GM21390 (cell line): ENCODE measurements at regions not wholly inside any gene's neighbourhood (a gene's known extent, or its start where the extent isn't known, plus 50 kb on each side); places are given as distances from the start of the nearest gene placed in this dataset.
"Not testable (repeated sequence)": the region's sequence is repeated elsewhere in the genome, so short reads cannot be mapped to it uniquely, and the experiment has no call there.

Experiments
- ATAC-seq: cut with Tn5 transposase; IDR thresholded peaks from one replicate; pipeline ENCODE4 v1.9.1; 2021; ENCODE audit not compliant: unreplicated experiment

DNA sequence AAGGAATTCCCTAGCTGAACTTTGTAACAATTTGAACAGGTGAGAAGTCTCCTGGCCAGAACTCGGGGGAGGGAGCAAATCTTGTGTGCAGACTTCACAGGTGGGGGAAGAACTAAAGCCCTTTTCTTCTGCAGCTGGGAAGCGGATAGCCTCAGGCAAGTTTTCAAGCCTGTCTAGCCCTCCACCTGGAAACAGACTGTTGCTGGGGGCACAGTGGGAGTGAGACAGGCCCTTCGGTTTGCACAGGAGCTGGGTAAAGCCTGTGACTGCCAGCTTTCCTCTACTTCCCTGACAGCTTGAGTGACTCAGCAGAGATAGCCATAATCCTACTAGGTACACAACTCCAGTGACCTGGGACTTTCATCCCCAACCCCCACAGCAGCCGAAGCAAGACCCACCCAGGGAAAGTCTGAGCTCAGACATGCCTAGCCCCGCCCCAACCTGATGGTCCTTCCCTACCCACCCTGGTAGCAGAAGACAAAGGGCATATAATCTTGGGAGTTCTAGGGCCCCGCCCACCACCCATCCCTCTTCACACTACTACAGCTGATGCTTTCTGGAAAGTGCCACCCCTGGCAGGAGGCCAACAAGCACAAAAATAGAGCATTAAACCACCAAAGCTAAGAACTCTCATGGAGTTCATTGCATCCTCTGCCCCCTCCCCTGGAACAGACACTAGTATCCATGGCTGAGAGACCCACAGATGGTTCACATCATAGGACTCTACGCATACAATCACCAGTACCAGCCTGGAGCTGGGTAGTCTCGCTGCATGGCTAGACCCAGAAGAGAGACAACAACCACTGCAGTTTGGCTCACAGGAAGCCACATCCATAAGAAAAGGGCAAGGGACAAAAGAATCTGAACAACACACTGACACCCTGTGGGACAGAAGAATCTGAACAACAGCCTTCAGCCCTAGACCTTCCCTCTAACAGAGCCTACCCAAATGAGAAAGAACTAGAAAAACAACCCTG is 479.0 kb downstream of the RAP2B start:
- no peak for ATAC-seq

DNA sequence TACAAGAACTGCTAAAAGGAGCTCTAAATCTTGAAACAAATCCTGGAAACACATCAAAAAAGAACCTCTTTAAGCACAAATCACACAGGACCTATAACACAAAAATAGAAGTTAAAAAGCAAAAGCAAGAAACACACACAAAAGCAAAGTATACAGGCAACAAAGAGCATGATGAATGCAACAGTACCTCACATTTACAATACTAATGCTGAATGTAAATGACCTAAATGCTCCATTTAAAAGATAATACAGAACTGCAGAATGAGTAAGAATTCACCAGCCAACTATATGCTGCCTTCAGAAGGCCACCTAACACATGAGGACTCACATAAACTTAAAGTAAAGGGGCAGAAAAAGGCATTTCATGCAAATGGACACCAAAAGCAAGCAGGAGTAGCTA is 478.6 kb upstream of the ARHGEF26 start:
- ATAC-seq: not testable (repeated sequence)

DNA sequence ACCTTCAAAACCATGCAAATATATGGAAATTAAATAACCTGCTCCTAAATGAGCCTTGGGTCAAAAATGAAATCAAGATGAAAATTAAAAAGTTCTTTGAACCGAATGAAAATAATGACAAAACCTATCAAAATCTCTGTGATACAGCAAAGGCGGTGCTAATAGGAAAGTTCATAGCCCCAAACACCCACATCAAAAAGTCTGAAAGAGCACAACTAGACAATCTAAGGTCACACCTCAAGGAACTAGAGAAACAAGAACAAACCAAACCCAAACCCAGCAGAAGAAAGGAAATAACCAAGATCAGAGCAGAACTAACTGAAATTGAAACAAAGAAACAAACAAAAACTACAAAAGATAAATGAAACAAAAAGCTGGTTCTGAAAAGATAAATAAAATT is 477.7 kb upstream of the ARHGEF26 start:
- not testable (repeated sequence) for ATAC-seq

DNA sequence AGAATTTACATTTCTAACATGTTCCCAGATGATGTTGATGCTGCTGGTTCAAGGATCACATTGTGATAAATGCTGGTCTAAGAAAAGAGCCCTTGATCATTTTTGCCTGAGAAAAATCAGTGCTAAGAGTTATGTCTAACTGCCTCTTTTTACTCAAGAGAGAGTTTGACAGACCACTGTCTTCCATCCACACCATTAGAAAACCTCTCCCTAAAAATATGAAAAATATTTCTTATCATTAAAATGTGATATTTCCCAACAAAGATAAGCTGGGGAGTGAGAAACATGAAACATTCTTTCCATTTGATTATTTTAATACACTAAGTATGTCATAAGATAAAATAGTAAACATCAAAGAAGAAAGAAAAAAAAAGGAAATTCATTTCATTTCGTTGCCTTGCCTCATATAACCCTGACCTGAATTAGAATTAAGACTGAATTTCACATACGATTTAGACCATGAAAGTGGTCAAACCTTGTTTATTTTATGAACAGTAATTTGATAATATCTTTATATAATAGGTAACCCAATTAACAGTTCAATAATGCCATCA is 471.8 kb upstream of the ARHGEF26 start:
- ATAC-seq: no peak

DNA sequence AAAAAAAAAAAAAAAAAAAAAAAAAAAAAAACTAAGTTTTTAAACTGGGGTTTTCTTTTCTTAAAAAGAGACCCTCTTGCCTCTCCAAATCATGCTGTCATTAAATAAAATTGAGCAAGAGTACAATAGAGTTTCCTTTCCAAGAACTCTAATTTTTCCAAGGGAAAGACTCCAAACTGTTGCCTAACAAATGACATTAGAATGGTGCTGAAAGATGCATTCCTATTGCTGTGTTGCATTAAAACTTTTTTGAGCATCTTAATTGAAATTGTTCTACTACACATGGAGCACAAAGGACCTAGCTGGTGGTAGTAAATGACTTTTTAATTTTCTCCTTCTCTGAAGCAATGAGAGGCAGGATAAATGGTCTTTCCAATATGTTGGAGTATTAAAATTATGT is 469.1 kb upstream of the ARHGEF26 start:
- no peak for ATAC-seq

DNA sequence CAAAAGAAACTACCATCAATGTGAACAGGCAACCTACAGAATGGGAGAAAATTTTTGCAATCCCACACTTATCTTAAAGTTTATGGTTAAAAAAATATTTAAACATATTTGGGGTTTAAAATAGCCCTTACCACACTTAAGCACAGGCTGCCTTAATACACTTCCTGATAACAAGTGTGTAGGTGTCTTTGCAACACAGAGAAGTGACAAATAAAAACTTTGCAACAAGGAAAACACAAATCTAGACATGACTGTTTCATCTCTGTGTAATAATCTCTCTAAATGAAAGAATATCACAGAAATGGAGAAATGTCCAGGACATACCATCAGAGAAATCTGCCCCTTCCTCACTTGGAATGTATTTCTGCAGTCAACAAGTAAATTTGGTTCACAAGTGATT is 464.1 kb upstream of the ARHGEF26 start:
- no peak for ATAC-seq

DNA sequence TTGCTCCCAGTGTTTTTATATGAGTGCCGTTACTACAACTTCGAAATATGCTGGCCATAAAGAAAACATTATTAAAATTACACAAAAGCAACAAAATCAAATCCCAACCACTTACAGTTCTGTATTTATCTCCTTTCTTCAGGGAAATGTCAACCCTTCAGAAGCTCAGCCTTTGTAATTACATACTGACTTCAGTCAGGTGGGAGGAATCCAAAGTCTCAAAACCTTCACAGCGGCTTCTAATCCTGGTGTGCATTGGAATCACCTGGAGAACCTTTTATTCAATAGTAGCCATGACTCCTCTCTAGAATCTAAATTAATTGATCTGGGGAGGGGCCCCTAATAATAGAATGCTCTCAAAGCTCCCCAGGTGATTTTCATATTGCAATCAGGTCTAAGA is 463.7 kb upstream of the ARHGEF26 start:
- no peak for ATAC-seq

DNA sequence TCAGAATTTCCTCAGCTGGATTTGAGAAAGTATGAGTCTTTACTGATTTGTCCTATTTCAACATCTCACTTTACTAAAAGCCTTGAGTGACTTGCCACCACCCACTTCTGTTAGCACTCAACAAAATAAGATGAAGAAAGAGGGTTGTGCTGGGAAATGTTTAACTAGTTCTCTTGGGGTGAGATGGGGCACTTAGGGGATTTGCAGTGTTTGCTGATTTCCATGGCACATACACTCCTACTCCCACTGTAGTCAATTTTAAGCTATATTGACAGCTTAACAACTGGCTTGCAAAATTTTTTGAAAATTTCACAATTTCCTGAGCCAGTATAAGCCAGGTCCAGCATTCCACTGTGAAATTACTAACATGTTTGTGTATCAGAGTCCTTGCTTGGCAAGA is 463.1 kb upstream of the ARHGEF26 start:
- ATAC-seq: no peak

DNA sequence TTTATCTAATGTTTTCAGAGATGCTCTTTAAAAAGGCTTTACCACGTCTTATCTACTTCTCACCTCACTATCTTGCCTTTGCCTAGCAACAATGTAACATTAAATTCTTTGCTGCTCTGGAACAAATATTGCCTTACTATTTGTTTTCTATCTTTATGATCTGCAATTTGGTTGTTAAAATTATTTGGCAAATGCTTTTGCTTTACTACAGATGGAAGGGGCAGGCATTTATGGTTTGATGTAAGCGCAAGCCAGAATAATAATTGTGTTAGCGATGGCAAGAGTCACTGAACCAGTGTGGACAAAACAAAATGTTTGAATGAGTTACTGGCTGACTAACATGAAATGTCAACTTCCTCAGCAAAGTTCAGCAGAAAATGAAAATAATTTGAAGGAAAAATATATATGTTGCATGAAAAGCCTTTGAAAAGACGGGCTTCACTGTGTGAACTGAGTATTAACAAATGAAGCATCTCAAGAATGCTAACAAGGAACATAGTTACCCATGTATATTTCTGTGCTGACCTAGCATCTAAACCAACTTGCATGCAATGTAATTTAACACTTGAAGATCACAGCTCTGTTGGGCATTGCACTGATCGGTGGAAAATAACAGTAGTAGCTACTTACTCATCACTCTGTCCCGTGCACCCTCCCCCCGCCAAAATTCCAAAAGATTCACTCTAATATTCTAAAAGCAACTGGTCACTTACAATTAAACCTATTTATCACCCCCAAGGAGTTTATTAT is 454.0 kb upstream of the ARHGEF26 start:
- ATAC-seq: no peak

DNA sequence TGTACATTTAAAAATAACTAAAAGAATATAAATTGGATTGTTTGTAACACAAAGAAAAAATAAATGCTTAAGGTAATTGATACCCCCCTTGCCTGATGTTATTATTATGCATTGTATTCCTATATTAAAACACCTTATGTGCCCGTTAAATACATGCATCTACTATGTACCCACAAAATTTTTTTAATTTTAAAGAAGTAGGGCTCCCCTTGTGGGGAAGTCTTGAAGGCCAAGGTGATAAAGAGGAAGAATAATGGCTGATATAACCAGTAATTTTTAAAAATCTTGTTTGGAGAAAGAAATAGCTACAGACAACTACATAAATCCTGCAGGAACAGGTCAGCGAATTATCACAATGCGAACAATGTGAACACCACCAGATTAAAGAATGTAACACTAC is 451.7 kb upstream of the ARHGEF26 start:
- ATAC-seq: no peak

DNA sequence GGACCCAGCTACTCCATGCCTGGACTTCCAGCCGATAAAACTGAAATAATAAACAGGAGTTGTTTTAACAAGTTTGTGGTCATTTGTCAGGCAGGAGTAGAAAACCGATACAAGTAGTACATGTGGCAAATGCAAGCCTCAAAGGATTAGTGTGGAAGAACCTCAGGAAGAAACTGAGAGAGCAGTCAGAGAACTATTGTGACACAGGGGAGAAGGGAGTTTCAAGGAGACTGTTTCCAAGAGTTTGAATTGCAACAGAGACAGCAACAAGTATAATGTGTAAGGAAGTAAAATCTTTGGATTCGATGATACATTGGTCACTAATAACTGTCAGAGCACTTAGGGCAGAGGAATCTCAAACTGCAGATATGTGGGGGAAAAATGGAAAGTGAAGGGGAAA is 450.6 kb upstream of the ARHGEF26 start:
- ATAC-seq: no peak

DNA sequence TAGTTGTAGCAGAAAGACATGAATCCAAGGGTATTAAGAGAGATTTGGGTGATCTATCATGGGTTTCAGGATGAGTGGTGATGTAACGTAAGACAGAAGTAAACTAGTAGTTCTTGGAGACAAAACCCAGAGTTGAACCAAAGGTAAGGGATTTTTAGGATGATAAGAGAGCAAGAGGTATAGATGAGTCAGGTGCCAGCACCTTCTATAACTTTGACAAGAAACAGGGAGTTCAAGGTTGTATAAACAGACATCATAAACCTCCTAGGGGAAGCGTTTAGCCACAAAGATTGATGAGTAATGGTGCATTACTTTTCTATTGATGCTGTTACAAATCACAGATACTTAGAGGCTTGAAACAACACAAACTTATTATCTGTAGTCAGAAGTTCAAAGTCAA is 447.3 kb upstream of the ARHGEF26 start:
- no peak for ATAC-seq

DNA sequence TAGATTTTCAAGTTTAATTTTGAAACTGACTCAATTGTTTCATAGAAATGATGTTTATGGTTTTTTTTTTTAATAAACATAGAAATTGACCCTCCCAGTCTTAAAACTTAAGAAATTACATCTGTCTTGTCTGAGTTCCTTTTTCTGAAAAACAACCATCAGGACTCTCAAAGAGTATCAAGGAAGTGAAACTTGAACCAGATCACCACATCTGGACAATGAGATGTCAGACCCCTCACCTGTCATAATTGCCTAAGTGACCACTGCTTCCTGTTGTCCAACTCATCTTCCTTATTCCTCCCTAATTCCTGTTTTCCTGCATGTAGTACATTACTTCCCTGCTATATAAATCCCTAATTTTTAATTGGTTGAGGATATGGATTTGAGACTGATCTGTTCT is 441.5 kb upstream of the ARHGEF26 start:
- peak; percentile 49 for ATAC-seq

DNA sequence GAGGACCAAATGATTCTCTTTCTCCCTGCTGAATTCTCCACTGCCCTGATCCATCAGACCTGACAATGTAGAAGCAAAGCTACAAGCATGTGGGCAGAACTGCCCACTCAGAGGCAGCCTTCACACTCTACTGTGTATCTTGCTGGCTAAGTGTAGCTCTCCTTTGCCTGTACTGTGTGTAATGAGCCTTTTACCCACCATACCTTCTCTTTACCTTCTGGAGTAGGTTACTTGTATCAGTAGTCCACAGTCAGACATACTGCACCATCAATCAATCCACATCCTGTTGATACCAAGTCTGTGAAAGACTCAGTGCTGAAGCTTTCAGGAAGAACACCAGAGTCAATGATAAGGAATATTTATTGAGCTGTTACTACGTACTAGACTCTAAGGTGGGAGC is 440.7 kb upstream of the ARHGEF26 start:
- ATAC-seq: no peak

DNA sequence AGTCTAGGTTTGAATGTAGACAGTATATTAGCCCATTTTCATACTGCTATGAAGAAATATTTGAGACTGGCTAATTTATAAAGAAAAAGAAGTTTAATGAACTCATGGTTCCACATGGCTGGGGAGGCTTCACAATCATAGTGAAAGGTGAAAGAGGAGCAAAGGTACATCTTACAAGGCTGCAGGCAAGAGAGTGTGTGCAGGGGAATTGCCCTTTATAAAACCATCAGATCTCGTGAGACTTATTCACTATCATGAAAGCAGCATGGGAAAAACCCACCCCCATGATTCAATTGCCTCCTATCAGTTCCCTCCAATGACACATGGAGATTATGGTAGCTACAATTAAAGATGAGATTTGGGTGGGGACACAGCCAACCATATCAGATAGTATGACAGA is 440.1 kb upstream of the ARHGEF26 start:
- no peak for ATAC-seq

DNA sequence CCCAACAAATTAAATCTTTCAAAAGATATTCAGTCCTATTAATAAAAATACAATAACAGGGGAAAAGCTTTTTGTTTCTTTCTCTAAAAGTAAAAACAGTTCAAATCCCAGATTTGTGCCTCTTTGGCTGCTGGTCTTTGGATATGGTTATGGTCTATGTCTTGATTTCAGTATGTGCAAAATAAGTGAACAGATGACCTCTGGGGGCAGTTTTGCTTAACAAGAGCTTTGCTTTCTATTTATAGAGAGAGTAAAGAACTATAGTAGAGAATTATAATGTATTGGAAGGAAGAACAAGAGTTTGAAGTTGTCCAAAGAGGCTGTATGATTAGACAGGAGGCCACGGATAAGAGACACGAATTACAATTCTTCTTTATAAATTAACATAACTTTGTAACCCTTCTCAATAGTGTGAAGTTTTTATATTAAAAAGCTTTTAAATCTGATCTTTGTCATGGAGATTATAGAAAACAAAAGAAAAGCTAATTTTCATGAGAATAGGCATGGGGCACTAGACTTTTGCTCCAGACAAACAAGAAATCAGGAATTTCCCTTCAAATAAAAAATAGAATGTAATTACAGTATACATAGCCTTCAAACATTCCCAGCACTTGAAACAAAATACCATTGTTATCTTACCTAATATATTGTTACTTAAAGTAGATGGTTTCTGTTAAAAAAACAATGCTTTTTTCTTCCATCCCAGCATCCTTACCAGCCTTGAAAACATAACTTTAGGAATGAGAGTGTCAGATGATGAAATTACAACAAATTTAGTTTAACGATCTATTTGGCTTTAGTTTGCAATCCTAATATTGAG is 432.7 kb upstream of the ARHGEF26 start:
- ATAC-seq: no peak

DNA sequence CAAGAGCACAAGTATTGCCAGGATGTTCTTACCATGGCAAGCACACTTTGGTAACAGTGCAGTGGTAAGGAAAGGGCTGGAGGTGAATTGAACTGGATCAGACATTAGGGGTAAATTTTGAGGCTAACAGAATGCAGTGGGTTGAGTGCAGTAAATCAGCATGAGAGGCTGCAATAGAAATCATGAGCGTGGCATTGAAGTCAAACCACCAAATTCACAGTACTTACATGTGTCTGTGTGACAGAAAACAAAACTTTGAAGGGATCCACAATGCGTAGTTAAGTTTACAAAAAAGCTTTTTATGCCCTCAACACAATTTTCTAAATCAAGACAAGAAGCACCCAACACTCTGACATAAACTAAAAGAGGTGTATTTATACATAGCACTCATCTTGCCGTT is 428.0 kb upstream of the ARHGEF26 start:
- ATAC-seq: no peak

DNA sequence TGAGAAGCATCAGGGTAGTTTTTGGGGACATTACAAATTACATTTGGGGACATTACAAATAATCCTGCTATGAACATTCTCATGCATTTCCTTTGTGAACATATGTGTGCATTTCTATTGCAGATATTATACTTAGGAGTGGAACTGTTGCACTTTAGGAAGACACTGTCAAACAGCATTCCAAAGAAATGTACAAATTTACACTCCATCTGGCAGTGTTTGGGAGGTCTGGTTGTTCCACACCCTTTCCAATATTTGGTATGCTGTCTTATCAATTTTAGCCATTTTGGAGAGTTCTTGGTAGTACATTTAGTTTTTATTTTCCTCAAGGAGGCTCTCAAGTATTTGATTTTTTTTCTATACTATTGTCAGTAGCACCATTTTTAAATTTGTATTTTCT is 419.1 kb upstream of the ARHGEF26 start:
- no peak for ATAC-seq

DNA sequence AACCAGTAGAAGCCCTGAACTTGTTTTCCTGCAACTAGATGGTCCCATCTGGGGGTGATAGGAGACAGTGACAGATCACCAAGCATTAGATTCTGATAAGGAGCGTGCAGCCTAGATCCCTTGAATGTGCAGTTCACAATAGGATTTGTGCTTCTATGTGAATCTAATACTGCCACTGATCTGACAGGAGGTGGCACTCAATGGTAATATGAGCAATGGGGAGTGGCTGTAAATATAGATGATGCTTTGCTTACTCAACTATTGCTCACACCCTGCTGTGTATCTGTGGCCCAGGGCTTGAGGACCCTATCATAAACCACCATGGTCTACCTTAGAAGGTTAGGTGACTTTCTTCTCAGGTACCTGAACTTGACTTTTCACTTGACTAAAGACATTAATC is 417.1 kb upstream of the ARHGEF26 start:
- no peak for ATAC-seq

DNA sequence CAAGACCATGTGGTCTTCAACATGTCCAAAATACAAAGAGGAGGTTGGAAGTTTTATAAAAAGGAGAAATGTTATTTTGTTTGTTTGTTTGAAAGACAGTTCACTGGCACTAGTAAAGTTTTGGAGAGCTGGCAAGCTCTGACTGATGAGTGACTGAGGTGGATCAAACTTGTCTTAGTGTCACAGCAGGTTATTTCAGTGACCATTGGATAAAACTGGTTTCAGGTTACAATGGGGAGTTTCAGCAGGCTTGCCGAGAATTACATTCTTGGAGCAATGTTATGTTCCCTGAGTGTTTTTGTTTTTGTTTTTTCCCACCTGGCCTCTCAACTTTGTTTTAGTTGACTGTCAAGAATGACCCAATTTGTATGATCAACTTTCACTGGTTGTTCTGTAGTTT is 414.5 kb upstream of the ARHGEF26 start:
- ATAC-seq: no peak

DNA sequence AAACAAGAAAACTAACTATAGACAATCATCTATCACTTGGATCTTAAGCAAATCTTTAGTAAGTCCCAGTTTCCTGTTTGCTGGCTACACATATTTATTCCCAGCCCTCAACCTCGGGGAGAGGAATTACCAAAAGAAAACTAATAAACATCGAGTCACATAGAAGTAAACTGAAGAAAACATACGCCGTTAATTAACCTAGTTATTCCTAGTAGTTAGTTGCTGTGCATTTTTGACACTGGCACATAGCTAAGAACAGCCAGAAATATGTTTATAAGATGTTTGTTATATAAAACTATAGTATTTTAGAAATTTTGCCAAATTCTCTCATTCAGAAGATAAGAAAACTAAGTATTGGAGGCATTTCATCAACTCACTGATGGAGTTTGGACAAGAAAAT is 407.2 kb upstream of the ARHGEF26 start:
- ATAC-seq: no peak
